ENCODE measurements at regions not wholly inside any gene's neighbourhood (a gene's known extent, or its start where the extent isn't known, plus 50 kb on each side); places are given as distances from the start of the nearest gene placed in this dataset.

DNA sequence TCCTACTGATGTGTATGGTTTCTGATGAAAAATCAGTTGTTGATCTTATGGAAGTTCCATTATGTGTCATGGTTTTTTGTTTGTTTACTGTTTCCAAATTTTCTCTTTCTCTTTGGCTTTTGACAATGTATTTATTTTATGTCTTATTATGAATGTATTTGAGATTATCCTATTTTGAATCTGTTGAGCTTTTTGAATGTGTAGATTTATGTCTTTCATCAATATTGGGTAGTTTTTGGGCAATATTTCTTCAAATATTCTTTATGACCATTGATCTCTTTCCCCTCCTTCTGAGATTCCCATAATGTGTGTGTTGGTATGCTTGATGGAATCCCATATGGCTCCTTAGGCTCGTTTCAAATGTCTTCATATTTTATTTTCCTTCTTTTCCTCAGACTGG, 80.5 kb upstream of the FAM47C start:
- Mint-ChIP-seq H3K27me3 (ENCODE audit: low read depth in 2 of 2) (no peaks in the 10 kb centered on the region), H3K27ac (no peak overlapping the region), H3K4me1 (no peaks in the 10 kb centered on the region), H3K36me3 (no peaks in the 10 kb centered on the region), H3K9me3 (peaks cover 0 to 2% of the 10 kb centered on the region in 2 donors), H3K4me3 (no peak overlapping the region)
- TF ChIP-seq, protein P1, sequence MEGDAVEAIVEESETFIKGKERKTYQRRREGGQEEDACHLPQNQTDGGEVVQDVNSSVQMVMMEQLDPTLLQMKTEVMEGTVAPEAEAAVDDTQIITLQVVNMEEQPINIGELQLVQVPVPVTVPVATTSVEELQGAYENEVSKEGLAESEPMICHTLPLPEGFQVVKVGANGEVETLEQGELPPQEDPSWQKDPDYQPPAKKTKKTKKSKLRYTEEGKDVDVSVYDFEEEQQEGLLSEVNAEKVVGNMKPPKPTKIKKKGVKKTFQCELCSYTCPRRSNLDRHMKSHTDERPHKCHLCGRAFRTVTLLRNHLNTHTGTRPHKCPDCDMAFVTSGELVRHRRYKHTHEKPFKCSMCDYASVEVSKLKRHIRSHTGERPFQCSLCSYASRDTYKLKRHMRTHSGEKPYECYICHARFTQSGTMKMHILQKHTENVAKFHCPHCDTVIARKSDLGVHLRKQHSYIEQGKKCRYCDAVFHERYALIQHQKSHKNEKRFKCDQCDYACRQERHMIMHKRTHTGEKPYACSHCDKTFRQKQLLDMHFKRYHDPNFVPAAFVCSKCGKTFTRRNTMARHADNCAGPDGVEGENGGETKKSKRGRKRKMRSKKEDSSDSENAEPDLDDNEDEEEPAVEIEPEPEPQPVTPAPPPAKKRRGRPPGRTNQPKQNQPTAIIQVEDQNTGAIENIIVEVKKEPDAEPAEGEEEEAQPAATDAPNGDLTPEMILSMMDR (IDR thresholded peaks at IDR 0.05): no peak
- Histone ChIP-seq H3K4me3 (ENCODE audit: low read length) (no peak overlapping the region), H3K27me3 (ENCODE audit: control insufficient read depth, insufficient read depth, low read length) (no peaks in the 10 kb centered on the region), H3K27ac (ENCODE audit: low read length) (no peak overlapping the region), H3K4me1 (ENCODE audit: control insufficient read depth, insufficient read depth, low read length) (no peaks in the 10 kb centered on the region), H3K9me3 (ENCODE audit: control insufficient read depth, insufficient read depth, low read length) (no peaks in the 10 kb centered on the region), H3K36me3 (ENCODE audit: control insufficient read depth, insufficient read depth, low read length) (no peaks in the 10 kb centered on the region)
- 60% methylated on average over 1 of the region's 1 CpG for WGBS (ENCODE audit: insufficient coverage)
- DNase-seq (no peak), ATAC-seq (no peak)
- intact Hi-C loops (cut with micrococcal nuclease): no loop called here

DNA sequence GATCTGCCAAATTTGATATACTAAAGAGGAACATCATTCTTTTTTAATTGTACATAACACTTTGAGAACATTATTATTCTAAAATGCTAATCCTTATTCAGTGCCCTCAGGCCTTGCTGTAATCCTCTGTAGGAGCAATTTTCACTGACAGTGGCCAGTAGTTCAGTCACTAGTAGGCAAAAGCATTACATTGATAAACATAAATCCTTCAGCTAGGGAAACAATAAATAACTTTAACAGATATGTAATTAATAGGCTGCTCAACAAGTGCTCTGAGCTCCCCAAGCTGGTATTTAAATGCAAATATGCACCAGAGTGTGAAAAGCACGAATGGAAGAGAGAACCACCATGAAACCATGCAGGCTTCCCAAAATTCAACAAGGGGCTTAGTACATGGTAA, 77.7 kb upstream of the FAM47C start:
- H3K27me3 ChIP-seq (ENCODE audit: control insufficient read depth, insufficient read depth, low read length): no peaks in the 10 kb centered on the region
- WGBS (ENCODE audit: insufficient coverage): 33% methylated on average over 1 of the region's 1 CpG
- H3K27me3 Mint-ChIP-seq (ENCODE audit: low read depth in 2 of 2): no peaks in the 10 kb centered on the region
- no peaks in the 10 kb centered on the region for H3K36me3 ChIP-seq (ENCODE audit: control insufficient read depth, insufficient read depth, low read length)
- no peak for DNase-seq
- intact Hi-C loops (cut with micrococcal nuclease): no loop called here
- no peak overlapping the region for H3K4me3 ChIP-seq (ENCODE audit: low read length)
- H3K4me1 ChIP-seq (ENCODE audit: control insufficient read depth, insufficient read depth, low read length): no peaks in the 10 kb centered on the region
- no peaks in the 10 kb centered on the region for H3K36me3 Mint-ChIP-seq
- H3K27ac ChIP-seq (ENCODE audit: low read length): no peak overlapping the region
- no peak for ATAC-seq
- H3K9me3 Mint-ChIP-seq: peaks cover 0 to 2% of the 10 kb centered on the region in 2 donors
- TF ChIP-seq, protein P1 (IDR thresholded peaks at IDR 0.05): no peak
- H3K4me3 Mint-ChIP-seq: no peak overlapping the region
- no peaks in the 10 kb centered on the region for H3K4me1 Mint-ChIP-seq
- H3K27ac Mint-ChIP-seq: no peak overlapping the region
- H3K9me3 ChIP-seq (ENCODE audit: control insufficient read depth, insufficient read depth, low read length): no peaks in the 10 kb centered on the region

- no peaks in the 10 kb centered on the region for H3K4me1 ChIP-seq (ENCODE audit: control insufficient read depth, insufficient read depth, low read length)
- TF ChIP-seq, protein P1 (IDR thresholded peaks at IDR 0.05): no peak
- intact Hi-C loops (cut with micrococcal nuclease): no loop called here
- H3K9me3 ChIP-seq (ENCODE audit: control insufficient read depth, insufficient read depth, low read length): no peaks in the 10 kb centered on the region
- no peak overlapping the region for H3K27ac ChIP-seq (ENCODE audit: low read length)
- no peak overlapping the region for H3K4me3 ChIP-seq (ENCODE audit: low read length)
- DNase-seq (no peak), ATAC-seq (no peak)
- no peaks in the 10 kb centered on the region for H3K36me3 ChIP-seq (ENCODE audit: control insufficient read depth, insufficient read depth, low read length)
- H3K27me3 Mint-ChIP-seq (ENCODE audit: low read depth in 2 of 2): peaks cover 0 to 9% of the 10 kb centered on the region in 2 donors
- H3K4me1 Mint-ChIP-seq: no peaks in the 10 kb centered on the region
- H3K4me3 Mint-ChIP-seq: no peak overlapping the region
- no peak overlapping the region for H3K27ac Mint-ChIP-seq
- peaks cover 0 to 3% of the 10 kb centered on the region in 2 donors for H3K9me3 Mint-ChIP-seq
- H3K36me3 Mint-ChIP-seq: no peaks in the 10 kb centered on the region
- H3K27me3 ChIP-seq (ENCODE audit: control insufficient read depth, insufficient read depth, low read length): no peaks in the 10 kb centered on the region
- 100% methylated on average over 2 of the region's 5 CpGs for WGBS (ENCODE audit: insufficient coverage)
Measured at GRCh38 chrX:36947214-36947613, 61.0 kb upstream of the FAM47C start.

DNA sequence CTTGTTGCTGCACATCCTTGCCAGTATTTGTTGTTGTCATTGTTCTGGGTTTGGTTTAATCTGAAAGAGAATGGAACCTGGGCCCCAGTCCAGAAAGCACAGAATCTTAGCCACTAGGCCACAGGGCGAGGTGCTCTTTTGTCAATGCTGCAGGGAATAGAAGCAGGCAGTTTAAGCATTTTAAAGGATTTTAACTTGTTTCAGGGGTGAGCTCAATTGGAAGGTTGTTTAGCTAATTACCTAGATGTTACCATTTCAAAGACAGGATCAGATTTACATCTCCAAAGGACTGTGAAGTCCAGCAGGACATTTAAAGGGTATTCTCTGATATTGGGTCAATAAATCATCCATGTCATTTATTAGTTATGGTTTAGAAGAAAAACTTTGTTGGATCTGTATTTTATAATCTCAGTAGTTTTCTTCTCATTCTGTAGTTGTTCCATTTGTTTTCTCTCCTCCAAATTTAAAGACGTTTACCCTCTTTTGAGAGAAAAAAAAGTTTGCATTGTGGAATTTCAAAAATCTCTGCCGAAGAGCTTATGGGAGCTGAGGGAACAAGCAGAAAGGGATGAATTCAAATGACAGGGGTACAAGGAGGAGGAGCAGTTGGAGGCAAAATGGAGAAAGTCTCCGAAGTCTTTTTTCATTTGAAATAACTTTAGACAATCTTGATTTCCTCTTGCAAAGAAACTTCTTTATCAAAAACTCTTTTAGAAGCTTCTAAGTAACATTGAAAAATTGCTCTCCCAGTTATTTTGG, 57.5 kb upstream of the FAM47C start:
- Histone ChIP-seq H3K27ac (ENCODE audit: low read length) (no peak overlapping the region), H3K4me1 (ENCODE audit: control insufficient read depth, insufficient read depth, low read length) (no peaks in the 10 kb centered on the region), H3K9me3 (ENCODE audit: control insufficient read depth, insufficient read depth, low read length) (no peaks in the 10 kb centered on the region), H3K36me3 (ENCODE audit: control insufficient read depth, insufficient read depth, low read length) (no peaks in the 10 kb centered on the region), H3K4me3 (ENCODE audit: low read length) (no peak overlapping the region), H3K27me3 (ENCODE audit: control insufficient read depth, insufficient read depth, low read length) (no peaks in the 10 kb centered on the region)
- no peaks in the 10 kb centered on the region for H3K9me3 Mint-ChIP-seq
- TF ChIP-seq, protein P1 (IDR thresholded peaks at IDR 0.05): no peak
- H3K4me1 Mint-ChIP-seq: no peaks in the 10 kb centered on the region
- ATAC-seq (no peak), DNase-seq (no peak)
- H3K27ac Mint-ChIP-seq: no peak overlapping the region
- no peaks in the 10 kb centered on the region for H3K36me3 Mint-ChIP-seq
- 44% methylated on average over 2 of the region's 4 CpGs for WGBS (ENCODE audit: insufficient coverage)
- intact Hi-C loops (cut with micrococcal nuclease): no loop called here
- peaks cover 0 to 9% of the 10 kb centered on the region in 2 donors for H3K27me3 Mint-ChIP-seq (ENCODE audit: low read depth in 2 of 2)
- no peak overlapping the region for H3K4me3 Mint-ChIP-seq
